GM18870 (cell line): ENCODE measurements at regions not wholly inside any gene's neighbourhood (a gene's known extent, or its start where the extent isn't known, plus 50 kb on each side); places are given as distances from the start of the nearest gene placed in this dataset.
"Not testable (repeated sequence)": the region's sequence is repeated elsewhere in the genome, so short reads cannot be mapped to it uniquely, and the experiment has no call there.

ENCODE experiments used
- ATAC-seq: cut with Tn5 transposase; IDR thresholded peaks from one replicate; pipeline ENCODE4 v1.9.1; 2021; ENCODE audit warnings: moderate library complexity; ENCODE audit not compliant: unreplicated experiment

DNA sequence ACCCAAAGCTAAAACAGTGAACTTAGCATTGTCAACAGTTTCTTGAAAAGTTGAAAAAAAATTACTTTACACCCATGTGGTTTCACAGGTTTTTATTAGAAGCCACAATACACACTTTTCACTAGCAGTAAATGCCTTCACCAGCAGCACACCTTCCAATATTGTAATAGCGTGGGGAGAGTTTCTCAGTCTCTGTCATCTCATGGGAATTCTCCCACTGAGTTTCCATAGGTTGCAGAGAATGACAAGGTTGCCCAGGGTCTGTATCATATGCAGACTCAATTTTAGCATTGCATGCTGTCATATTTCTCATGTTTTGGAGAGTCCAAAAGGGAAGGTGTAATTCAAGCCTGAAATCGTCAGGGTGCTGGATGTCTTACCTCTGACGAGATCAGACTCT, 486.1 kb upstream of the TENM3 start:
- no peak for ATAC-seq

DNA sequence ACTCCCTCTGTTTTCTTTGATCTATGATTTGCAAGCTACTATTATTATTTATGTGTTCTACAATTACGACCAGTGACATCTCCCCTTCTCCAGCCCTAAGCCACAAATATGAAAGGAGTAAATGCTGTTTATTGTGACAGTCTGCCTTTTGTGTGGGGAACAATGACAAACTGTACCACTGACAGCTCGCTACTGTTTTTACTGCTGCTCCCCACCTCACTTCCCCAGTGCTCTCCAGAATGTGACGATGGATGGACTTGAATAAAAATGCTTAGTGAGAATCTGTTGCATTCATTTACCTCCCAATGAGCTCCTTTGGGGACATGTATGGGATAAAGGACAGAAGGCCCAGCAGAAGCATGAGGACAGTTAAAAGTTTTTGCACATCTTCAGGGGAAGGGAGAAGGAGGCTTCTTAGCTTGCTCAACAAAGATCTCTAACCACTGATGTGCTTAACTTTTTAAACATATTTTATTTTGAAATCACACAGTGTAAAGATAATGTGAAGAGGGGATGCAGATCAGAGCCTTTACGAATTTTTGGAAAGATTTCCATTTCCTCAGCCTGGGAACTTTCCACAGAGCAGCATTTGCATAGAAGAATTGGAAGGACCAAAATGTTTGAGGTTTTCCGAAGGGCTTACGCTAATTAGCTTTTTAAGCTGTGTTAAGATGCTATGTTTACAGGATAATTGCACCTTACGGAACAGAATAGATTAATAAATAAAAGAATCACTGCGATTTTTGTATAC, 485.1 kb upstream of the TENM3 start:
- no peak for ATAC-seq

DNA sequence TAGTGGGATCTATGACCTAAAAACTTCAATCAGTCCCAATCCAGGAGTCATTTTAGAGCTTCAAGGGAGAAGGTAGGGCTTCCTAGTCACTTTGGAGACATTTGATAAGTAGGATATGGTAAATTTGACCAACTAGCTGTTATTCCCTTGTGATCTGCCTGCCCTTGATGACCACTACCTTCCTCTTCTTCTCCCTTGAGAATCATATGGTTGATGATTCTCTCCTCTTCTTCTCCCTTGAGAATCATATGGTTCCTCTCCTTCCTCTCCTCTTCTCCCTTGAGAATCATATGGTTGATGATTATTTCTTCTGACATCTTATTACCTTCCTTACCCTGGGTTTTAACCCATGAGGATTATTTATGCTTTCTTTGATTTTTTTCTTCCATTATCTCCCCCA, 482.6 kb upstream of the TENM3 start:
- no peak for ATAC-seq

DNA sequence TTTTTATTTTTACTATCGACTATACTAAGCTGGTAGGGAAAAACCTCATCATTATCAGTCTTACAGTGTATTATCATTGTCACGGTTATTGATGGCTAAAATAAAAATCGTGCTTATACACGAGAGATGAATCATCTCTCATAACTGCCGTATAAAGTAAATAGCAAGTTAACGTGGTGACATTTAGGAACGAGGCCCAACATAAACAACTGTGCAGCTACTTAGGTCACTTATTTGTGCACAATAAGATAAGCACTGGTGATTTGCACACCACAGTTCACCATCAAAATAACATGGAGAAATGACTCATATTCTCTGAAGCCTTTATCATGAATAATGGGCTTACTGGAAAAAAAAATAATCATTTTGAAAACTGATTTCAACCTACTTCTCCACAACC, 482.0 kb upstream of the TENM3 start:
- no peak for ATAC-seq

DNA sequence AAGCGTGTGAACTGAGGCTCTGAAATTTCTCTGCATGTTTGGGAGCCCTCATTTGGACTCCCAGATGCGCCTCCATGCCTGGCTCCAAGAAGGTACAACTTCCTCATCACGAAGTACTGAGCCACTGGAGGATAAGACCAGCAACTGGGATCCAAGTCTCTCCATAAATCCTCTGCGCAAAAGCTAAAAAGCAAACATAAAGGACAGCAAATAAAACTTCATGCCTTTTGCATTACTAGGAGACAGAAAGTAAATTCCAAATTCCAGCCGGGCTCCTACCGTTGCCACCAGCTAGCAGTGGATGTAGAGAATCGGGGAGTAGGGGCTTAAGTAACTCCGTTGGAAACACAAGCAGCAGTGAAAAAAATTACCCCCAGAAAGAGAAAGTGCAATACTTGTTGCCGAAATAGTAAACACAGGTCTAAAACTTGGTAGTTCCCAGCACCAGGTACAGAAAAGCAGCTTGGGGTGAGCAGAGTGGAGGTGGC, 477.1 kb upstream of the TENM3 start:
- ATAC-seq = no peak

DNA sequence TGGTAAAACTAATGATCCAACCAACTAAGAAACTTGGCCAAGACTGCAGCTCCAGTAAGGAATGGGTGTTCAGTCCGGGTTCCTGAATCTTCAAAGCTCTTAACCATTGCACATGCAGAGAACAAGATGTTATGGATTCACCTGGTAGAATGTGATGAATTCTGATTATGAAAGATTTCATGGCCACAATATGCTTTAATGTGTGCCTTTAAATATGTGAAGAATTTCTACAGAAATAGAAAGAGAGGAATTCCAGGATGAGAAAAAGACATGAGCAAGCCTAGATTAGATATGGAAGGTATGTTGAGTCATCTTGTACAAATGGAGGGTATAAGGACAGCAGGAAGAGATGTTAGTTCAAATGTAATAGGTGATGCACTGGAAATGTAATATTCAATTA, 472.2 kb upstream of the TENM3 start:
- no peak for ATAC-seq

DNA sequence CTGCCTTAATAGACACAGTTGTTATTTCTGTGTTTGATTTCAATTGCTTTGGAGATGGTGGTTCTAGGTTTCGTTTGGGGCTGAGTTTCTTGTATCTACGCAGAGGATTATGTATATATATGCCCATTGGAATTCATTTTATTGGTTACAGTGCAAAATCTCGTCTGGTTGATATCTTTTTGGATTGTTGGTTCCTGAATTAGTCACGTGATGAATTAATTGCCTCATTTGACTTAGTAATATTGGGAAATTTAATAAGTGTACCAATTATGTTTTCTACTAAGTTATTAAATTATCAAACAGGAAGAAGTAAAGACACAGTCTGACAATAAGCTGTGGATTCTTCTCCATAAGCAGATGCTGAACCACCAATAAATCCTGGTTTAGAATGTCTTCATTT, 467.9 kb upstream of the TENM3 start:
- ATAC-seq = no peak

DNA sequence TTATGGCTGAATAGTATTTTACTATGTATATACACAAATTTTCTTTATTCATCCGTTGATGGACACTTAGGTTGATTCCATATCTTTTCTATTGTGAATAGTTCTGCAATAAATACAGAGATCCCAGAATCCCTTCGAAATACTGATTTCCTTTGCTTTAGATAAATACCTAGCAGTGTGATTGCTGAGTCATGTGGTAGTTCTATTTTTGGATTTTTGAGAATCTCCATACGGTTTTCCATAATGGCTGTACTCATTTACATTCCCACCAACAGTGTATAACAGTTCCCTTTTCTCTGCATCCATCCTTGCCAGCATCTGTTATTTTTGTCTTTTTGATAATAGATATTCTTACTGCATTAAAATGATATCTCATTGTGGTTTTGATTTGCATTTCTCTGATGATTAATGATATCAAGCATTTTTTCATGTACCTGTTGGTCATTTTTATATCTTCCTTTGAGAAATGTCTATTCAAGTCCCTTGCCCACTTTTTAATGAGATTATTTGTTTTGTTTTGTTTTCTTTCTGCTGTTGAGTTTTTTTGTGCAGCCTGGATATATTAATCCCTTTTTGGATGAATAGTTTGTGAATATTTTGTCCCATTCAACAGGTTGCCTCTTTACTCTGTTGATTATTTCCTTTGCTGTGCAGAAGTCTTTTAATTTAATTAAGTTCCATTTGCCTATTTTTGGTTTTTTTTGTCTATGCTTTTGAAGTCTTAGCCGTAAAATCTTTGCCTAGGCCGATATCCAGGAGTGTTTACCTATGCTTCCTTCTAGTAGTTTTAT, 466.7 kb upstream of the TENM3 start:
- no peak for ATAC-seq

DNA sequence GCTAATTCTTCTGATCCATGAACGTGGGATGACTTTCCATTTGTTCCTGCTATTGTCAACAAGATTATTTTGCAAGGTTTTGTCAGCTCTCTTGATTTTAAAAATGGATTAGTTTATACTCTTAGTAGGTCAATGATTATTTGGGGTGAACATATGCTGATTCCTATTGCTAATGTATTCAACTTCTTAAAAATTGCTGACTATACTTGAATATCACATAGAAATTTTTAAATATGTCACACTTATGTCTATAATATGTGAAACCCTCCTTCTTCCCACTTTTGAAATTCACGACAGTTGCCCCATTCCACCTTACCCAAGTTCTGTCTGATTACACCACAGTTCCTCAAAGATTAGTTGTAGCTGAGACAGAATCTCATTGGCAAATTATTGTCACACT, 465.7 kb upstream of the TENM3 start:
- no peak for ATAC-seq

DNA sequence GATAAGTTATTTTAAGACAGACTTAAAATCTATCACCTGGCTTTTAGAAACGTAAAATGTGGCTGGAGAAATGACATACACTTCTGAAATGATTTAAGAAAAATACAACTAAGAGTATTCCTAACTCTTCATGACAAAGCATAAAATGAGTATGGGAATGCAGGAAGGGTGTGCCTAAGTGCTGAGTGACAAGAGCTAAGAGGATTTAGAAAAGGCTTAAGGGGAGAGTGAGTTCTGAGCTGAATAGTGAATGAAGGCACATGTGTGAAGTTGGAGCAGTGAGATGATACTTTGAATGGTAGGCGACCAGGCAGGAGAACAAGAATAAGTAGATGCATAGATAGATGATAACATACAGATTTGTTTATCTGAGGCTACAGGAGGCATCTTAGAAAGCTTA, 458.3 kb upstream of the TENM3 start:
- no peak for ATAC-seq

DNA sequence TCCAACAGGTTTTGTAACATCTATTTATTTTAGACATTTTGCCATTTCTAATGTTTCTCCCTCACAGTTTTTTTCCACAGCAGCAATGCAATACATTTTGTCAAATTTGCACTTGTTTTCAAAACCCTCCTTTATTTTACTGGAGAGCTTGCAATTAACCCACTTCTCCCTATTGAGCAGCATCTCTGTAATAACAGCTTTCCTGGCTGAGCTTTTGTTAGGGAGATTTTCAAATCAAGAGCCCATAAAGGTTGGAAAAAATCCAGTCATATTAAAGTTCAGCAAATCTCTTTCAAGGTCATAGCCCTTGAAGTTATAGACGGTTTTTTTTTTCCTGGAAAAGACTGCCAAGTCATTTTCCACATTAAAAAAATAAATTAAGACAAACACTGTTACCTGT, 450.6 kb upstream of the TENM3 start:
- no peak for ATAC-seq

DNA sequence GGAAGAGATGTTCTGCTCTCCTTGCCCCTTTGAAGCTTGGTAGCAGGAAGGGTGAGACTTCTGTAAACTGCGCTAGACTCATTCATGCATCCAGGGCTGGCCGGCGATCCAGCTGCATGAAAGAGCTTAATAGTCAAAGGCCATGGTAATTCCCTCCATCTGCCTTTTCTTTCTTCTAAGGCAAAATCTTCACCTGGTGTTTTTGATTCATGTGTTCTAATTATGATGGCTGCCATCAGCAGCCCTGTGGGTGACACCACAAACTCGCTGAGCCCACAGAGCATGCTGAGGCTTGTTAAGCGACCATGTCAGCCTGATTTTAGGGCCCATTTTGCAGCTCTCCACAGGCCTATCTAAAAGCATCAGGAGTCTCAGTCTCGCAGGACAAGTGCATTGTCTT, 450.1 kb upstream of the TENM3 start:
- ATAC-seq = no peak

DNA sequence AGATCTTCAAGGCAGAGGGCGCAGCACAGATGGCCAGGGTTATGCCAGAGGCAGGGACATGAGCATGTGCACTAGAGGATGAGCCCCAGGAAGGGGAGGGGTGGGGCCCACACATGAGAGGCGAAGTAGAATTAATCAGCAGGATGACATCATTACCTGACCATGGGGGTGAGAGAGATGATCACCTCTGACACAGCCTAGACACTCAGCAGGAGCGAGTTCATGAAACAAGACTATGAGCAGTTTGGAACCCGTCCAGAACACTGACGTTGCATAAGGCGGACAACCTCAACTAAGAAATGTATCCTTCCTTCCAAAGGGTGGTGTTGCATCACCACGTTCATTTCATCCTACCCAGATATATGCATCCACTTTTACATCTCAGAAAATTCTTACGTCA, 446.7 kb upstream of the TENM3 start:
- no peak for ATAC-seq

DNA sequence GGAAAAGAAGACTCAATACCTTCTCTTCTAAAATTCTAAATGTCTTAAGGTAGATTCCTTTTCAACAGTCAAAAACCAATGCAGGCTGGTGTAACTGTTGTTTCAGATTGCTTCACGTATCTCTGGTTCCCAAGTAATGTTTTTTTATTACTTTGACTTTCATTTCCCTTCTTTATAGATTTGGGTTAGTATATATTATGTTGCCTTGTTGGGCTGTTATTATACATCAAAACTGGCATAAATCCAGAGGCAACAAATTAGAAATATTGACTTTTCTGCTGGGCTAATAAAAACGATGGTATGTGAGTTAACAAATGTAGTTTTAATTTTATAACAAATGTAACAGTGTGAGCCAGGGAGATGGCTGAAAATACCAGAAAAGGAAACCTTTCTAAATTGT, 444.7 kb upstream of the TENM3 start:
- no peak for ATAC-seq

DNA sequence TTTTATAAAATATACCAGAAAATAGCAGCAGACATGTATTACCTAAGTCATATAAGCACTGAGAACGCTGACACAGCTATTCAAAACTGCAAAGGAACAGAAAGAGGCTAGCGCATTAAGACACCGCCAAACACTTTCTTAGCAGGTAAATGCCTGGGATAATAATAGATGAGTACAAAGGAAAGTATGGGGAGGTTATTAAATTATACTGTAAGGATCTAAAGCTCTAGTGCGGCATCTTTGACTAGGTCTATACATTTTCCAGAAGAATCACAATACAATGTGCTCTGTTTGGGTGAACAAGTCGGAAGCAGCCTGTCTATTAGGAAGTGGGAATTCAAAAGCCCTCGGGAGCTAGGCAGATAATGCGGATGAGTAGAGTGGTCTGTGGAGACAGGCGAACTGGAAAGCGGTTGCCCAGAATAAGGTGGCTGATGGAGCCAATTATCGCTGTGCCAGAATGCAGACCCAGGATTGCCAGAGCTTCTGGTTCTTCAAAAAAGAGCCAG, 443.6 kb upstream of the TENM3 start:
- no peak for ATAC-seq

DNA sequence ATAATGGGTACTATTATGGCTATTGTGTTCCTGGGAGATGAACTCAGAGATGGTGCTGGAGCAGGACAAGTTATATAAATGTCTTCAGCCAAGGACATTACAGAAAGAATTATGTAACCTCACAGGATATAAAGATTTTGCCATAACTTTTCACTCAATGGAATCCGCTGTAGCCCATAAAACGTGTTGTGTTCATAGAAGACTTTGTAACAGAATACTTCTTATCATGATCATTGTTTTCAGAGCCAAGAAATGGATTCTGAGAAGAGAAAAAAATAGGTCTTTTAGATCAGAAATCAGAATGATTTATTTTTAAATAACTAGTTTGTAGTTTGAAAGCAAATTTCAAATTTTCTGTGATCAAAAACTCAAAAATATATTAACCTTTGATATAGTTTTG, 441.0 kb upstream of the TENM3 start:
- no peak for ATAC-seq

DNA sequence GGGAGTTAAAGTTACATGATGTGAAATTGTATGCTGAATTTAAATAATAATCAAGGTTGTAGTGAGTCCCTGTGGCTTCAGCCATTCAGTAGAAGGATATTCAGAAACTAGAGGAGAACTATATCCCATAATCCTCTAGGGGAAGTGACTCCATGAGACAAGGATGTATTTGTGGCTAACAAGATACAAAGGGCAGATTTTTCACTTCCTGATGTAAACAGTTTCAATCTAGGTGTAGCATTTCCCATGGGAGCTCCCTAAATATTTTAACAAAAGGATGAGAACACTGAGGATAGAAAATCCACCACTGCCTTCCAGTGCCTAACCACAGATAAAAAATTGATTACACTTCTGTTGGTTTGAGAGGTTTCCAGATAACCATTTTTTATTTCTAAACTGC, 435.4 kb upstream of the TENM3 start:
- no peak for ATAC-seq

DNA sequence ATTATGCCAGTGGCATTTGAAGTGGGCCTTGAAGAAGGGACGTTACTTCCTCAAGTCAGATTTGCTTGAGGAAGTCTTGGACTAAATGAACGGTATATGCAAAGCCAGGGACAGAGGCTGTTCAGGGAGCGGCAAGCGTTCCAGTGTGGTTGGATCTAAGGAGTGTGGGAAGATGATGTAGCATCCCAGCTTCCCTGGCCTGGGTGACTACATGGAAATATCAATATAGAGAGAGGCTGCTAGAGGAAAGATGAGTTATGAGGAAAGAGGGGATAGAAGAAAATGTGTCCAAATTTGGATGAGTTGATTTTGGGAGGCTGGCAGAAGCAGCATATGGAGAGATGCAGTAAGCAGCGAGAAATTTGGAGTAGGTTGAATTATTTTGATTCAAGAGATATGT, 432.5 kb upstream of the TENM3 start:
- no peak for ATAC-seq

DNA sequence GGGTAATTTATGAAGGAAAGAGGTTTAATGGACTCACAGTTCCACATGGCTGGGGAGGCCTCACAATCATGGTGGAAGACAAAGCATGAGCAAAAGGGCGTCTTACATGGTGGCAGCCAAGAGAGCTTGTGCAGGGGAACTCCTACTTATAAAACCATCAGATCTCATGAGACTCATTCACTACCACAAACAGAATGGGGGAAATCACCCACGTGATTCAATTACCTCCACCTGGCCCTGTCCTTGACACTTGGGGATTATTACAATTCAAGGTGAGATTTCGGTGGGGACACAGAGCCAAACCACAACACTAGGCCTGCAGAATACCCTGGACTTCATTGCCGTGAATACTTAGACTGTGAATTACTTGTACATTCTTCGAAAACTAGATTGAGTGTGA, 431.7 kb upstream of the TENM3 start:
- ATAC-seq = not testable (repeated sequence)

DNA sequence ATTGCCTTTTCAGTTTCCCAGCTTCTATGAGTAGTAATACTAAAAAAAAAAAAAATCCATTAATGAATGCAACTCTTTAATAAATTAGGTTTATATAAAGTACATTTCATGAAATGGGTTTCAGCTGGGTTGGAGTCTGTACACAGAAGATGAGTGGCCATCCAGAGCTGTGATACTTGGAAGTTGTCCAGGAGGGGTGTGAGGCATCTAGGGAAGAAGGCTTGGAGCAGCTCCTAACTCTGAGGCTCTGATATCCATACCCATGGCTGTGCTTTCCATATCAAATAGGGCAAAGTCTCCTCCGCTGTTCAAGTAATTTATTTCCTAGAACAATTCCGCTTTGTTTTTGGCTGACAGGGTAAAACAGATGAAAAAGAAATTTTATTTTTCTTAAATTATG, 423.3 kb upstream of the TENM3 start:
- no peak for ATAC-seq

DNA sequence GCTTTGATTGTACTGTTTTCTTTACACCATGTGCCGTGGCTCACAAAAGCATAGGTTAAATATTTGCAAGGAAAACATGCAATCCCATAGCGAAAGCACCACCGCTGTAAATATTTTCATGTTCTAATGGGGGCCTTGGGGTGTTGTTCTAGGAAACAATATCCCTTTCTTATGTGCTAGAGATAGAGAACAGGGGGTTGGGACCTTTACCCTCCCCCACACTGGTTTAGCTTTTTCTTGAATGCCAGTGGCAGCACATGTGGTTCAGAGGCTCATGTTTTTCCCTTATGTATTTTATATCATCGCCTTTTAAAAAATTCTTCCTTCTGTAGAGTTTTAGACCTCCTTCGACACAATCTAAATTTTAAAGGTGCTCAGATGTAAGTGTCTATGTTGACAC, 422.6 kb upstream of the TENM3 start:
- no peak for ATAC-seq
